HCT116 (cell line): ENCODE measurements at regions not wholly inside any gene's neighbourhood (a gene's known extent, or its start where the extent isn't known, plus 50 kb on each side); places are given as distances from the start of the nearest gene placed in this dataset.

Experiments
- ATAC-seq: fragments of 200-7000 bp; cut with Tn5 transposase; 2 replicates; pipeline ENCODE4 v1.9.1; 2020; ENCODE audit warnings: mild to moderate bottlenecking, moderate library complexity
- BruUV-seq: library from RNA; stranded (reverse); fragments of 400-500 nt; replicated peaks from 2 replicates; lab custom pipeline; 2021; lab: Mats Ljungman, UMichigan
- CTCF ChIA-PET: fragments of 300-600 bp; sonication (Branson Sonifier 250); formaldehyde crosslinking; loops from one replicate; lab custom pipeline; 2021; ENCODE audit warnings: antibody characterized with exemption; lab: Charles Lee
- POLR2A ChIA-PET: fragments of 300-600, 350-600 bp; sonication (Branson Sonifier 250); formaldehyde crosslinking; loops from one replicate; lab custom pipeline; 2021; ENCODE audit warnings: antibody characterized with exemption; lab: Charles Lee
- RAD21 ChIA-PET, 2 experiments: fragments of 300-600 bp; sonication (Branson Sonifier 250); formaldehyde crosslinking; loops; one replicate each; lab custom pipeline; 2023; ENCODE audit warnings: low total read pairs in 2 of 2; ENCODE audit not compliant: uncharacterized antibody in 2 of 2, unreplicated experiment in 2 of 2, low non-redundant PET in 1 of 2; lab: Charles Lee
- DNase-seq: peaks from one replicate; pipeline ENCODE4 v3.0.0-alpha.2; 2010; ENCODE audit warnings: low read depth, low spot score
- H2AFZ ChIP-seq: fragments of 200-600 bp; shearing (Covaris generic), sonication (generic); 2 replicates; pipeline ENCODE4 v1.6.1; 2017; ENCODE audit warnings: low read depth, mixed run types, mixed read lengths, antibody characterized with exemption, low read length; ENCODE audit not compliant: poor library complexity, severe bottlenecking
- H3K27ac ChIP-seq: 2 replicates; pipeline ENCODE4 v1.5.1; 2012; ENCODE audit warnings: low read depth, low read length
- H3K27me3 ChIP-seq: fragments of 200-600 bp; sonication (generic); 2 replicates; pipeline ENCODE4 v1.6.1; 2016; ENCODE audit warnings: mixed run types, low read length, mixed read lengths; ENCODE audit not compliant: insufficient read depth
- H3K36me3 ChIP-seq, 2 experiments: fragments of 200-500 bp in 1 of 2; fragments of 200-600 bp in 1 of 2; sonication (Bioruptor generic) in 1 of 2; sonication (generic) in 1 of 2; 2 replicates each; pipeline versions ENCODE4 v1.5.1 to v1.6.1; 2014 to 2016; ENCODE audit warnings: low read length in 2 of 2, inconsistent platforms in 1 of 2, mixed read lengths in 1 of 2, mixed run types in 1 of 2; ENCODE audit not compliant: insufficient read depth in 2 of 2, control insufficient read depth in 1 of 2
- H3K4me1 ChIP-seq, 2 experiments: fragments of 200-600 bp in 1 of 2; sonication (generic) in 1 of 2; 2 replicates each; pipeline versions ENCODE4 v1.5.1 to v1.6.1; 2012 to 2017; ENCODE audit warnings: low read length in 2 of 2, inconsistent platforms in 1 of 2, mild to moderate bottlenecking in 1 of 2, mixed read lengths in 1 of 2, mixed run types in 1 of 2, moderate library complexity in 1 of 2; ENCODE audit not compliant: insufficient read depth in 2 of 2, control insufficient read depth in 1 of 2
- H3K4me2 ChIP-seq: fragments of 200-600 bp; sonication (generic); 2 replicates; pipeline ENCODE4 v1.6.1; 2017; ENCODE audit warnings: mixed run types, low read length, mixed read lengths
- H3K4me3 ChIP-seq, 2 experiments: fragments of 200-600 bp in 1 of 2; sonication (generic) in 1 of 2; replicated peaks in 1 of 2; 2 replicates each; pipeline ENCODE4 v1.5.1; 2011 to 2016; ENCODE audit warnings: low read length in 2 of 2, control low read depth in 1 of 2, low read depth in 1 of 2, mild to moderate bottlenecking in 1 of 2, mixed read lengths in 1 of 2, mixed run types in 1 of 2
- H3K79me2 ChIP-seq: fragments of 200-600 bp; sonication (generic); 2 replicates; pipeline ENCODE4 v1.6.1; 2017; ENCODE audit warnings: mild to moderate bottlenecking, mixed run types, low read length, moderate library complexity, mixed read lengths; ENCODE audit not compliant: insufficient read depth
- H3K9ac ChIP-seq: fragments of 200-600 bp; sonication (generic); 2 replicates; pipeline ENCODE4 v1.6.1; 2016; ENCODE audit warnings: low read length, mixed read lengths
- H3K9me2 ChIP-seq: fragments of 200-600 bp; sonication (generic), shearing (Covaris generic); 2 replicates; pipeline ENCODE4 v1.6.1; 2017; ENCODE audit warnings: mixed run types, mild to moderate bottlenecking, moderate library complexity; ENCODE audit not compliant: insufficient read depth
- H3K9me3 ChIP-seq, 2 experiments: fragments of 200-500 bp in 1 of 2; fragments of 200-600 bp in 1 of 2; sonication (Bioruptor generic) in 1 of 2; sonication (generic) in 1 of 2; 2 replicates each; pipeline ENCODE4 v1.6.1; 2014 to 2017; ENCODE audit warnings: low read length in 2 of 2, mixed read lengths in 2 of 2, inconsistent platforms in 1 of 2, low read depth in 1 of 2, mild to moderate bottlenecking in 1 of 2, mixed run types in 1 of 2, moderate library complexity in 1 of 2; ENCODE audit not compliant: control insufficient read depth in 1 of 2, insufficient read depth in 1 of 2
- H4K20me1 ChIP-seq: fragments of 200-600 bp; sonication (generic), shearing (Covaris generic); 2 replicates; pipeline ENCODE4 v1.6.1; 2017; ENCODE audit warnings: mixed run types, mild to moderate bottlenecking, moderate library complexity; ENCODE audit not compliant: insufficient read depth
- ATF3 ChIP-seq: IDR thresholded peaks from 2 replicates; pipeline ENCODE4 v1.6.1; 2012
- CBX3 ChIP-seq: IDR thresholded peaks from 2 replicates; pipeline ENCODE4 v1.6.1; 2012; ENCODE audit warnings: low read depth
- CEBPB ChIP-seq: IDR thresholded peaks from 2 replicates; pipeline ENCODE4 v1.6.1; 2012; ENCODE audit warnings: low read depth
- CTCF ChIP-seq, 3 experiments: fragments of 200-600 bp in 1 of 3; sonication (generic) in 1 of 3; IDR thresholded peaks in 2 of 3; conservative IDR thresholded peaks in 1 of 3; 2 replicates each; pipeline ENCODE4 v1.5.1; 2012 to 2017; ENCODE audit warnings: low read depth in 2 of 3, low read length in 2 of 3, antibody characterized with exemption in 1 of 3, borderline replicate concordance in 1 of 3, control low read depth in 1 of 3, mild to moderate bottlenecking in 1 of 3, mixed read lengths in 1 of 3, mixed run types in 1 of 3, moderate library complexity in 1 of 3; ENCODE audit not compliant: insufficient read depth in 1 of 3
- EGR1 ChIP-seq: IDR thresholded peaks from 2 replicates; pipeline ENCODE4 v1.6.1; 2012; ENCODE audit warnings: low read depth
- ELF1 ChIP-seq: IDR thresholded peaks from 2 replicates; pipeline ENCODE4 v1.6.1; 2012; ENCODE audit warnings: low read depth, borderline replicate concordance
- EZH2 ChIP-seq: fragments of 200-600 bp; sonication (generic); IDR thresholded peaks from 2 replicates; pipeline ENCODE4 v1.6.1; 2017; ENCODE audit warnings: antibody characterized with exemption, mixed run types
- POLR2A ChIP-seq: IDR thresholded peaks from 2 replicates; pipeline ENCODE4 v1.7.0; 2011; ENCODE audit warnings: borderline replicate concordance; ENCODE audit not compliant: insufficient read depth, insufficient read length; ENCODE audit errors: extremely low read depth
- RAD21 ChIP-seq: IDR thresholded peaks from 2 replicates; pipeline ENCODE4 v1.6.1; 2012; ENCODE audit warnings: low read depth, mild to moderate bottlenecking
- SP1 ChIP-seq: IDR thresholded peaks from 2 replicates; pipeline ENCODE4 v1.6.1; 2012; ENCODE audit warnings: low read depth
- SRF ChIP-seq: IDR thresholded peaks from 2 replicates; pipeline ENCODE4 v1.6.1; 2012; ENCODE audit warnings: low read depth
- TCF7L2 ChIP-seq: IDR thresholded peaks from 2 replicates; pipeline ENCODE4 v1.7.0; 2011; ENCODE audit warnings: borderline replicate concordance, inconsistent platforms; ENCODE audit not compliant: insufficient read depth, insufficient read length; ENCODE audit errors: extremely low read depth
- YY1 ChIP-seq: IDR thresholded peaks from 2 replicates; pipeline ENCODE4 v1.6.1; 2011; ENCODE audit warnings: low read length, low read depth, moderate library complexity, mild to moderate bottlenecking; ENCODE audit not compliant: insufficient replicate concordance; ENCODE audit errors: extremely low read depth
- ZBTB33 ChIP-seq: IDR thresholded peaks from 2 replicates; pipeline ENCODE4 v1.6.1; 2011; ENCODE audit warnings: mild to moderate bottlenecking, low read length, moderate library complexity; ENCODE audit not compliant: insufficient replicate concordance; ENCODE audit errors: extremely low read depth
- ZFX ChIP-seq: fragments of 450-650 bp; IDR thresholded peaks from 2 replicates; pipeline ENCODE4 v1.6.1; 2017
- intact Hi-C: fragments of 100-400 bp; cut with micrococcal nuclease; formaldehyde crosslinking; loops from 2 replicates; pipeline ENCODE4 v1.10.0; 2022
- TF ChIP-seq, protein P1 (sequence below): IDR thresholded peaks from 2 replicates; pipeline ENCODE4 v1.6.1; 2012

DNA sequence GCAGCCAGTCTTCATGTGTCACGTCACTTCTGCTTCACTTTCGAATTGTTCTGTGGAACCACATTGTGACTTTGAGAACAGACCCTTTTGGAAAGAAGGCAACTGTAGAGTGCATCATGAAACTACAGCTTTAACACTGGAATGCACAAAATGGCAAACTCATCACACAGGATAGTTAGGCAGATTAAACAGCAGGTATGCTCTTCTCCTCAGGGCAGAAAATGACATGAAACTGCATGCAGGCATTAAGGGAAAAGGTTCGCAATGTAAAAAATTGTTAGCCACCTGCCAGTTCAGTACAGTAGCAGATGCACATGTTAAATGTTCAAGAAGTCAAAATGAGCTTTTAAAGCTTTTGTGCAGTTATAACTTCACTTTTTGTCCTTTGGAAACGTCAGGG, 864.6 kb upstream of the IGFBP7 start (continued):
- TF ChIP-seq CTCF (IDR thresholded peaks at IDR 0.05 in 2 of 3, conservative IDR thresholded peaks at IDR 0.05 in 1 of 3; ENCODE audit: borderline replicate concordance in 1 of 3, insufficient read depth in 1 of 3, low read depth in 2 of 3, low read length in 2 of 3), result no peak
- no peak for TF ChIP-seq RAD21

DNA sequence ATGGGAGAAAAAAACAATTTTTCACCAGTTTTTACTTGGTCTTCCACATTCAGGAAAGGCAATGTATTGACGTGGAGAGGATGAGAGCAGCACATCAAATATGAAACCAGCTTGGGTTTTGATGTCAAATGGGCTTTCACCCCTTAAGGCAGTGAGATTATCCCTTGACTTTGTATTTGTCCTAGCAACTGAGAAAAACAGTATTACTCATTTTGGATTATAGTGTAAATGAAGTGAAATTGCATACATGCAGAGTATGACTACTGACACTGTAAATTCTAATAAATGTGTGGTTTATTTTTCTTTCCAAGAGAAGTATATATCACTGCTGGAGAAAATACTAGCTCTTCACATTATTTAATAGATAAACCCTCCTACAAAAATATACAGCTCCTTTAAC, 863.6 kb upstream of the IGFBP7 start:
- Histone ChIP-seq H3K4me1 (no peaks in the 10 kb centered on the region), H3K79me2 (no peaks in the 10 kb centered on the region), H3K27ac (no peak overlapping the region), H3K9ac (no peak overlapping the region), H3K36me3 (no peaks in the 10 kb centered on the region), H3K9me3 (peaks cover 0 to 8% of the 10 kb centered on the region in 2 experiments; a peak in 1 of 4 replicates), H3K27me3 (no peaks in the 10 kb centered on the region), H3K4me2 (no peak overlapping the region), H2AFZ (no peak overlapping the region), H3K9me2 (no peaks in the 10 kb centered on the region), H3K4me3 (no peak overlapping the region), H4K20me1 (no peaks in the 10 kb centered on the region)
- BruUV-seq, result no TSS peak
- ChIA-PET POLR2A (no interaction called here), CTCF (no interaction called here), RAD21 (no interaction called here)
- DNase-seq, result no peak
- intact Hi-C loops, result no loop called here
- TF ChIP-seq, protein P1, sequence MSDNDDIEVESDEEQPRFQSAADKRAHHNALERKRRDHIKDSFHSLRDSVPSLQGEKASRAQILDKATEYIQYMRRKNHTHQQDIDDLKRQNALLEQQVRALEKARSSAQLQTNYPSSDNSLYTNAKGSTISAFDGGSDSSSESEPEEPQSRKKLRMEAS, result no peak
- no peak for ATAC-seq

GRCh38 chr4:57971261-57971660, 861.1 kb upstream of the IGFBP7 start:
- intact Hi-C loops, result no loop called here
- no peaks in the 10 kb centered on the region for H4K20me1 ChIP-seq
- BruUV-seq, result no TSS peak
- TF ChIP-seq EGR1 (no peak), ELF1 (no peak), ZFX (no peak), RAD21 (no peak), CEBPB (no peak), POLR2A (no peak), CBX3 (no peak), TCF7L2 (no peak), SP1 (no peak), SRF (no peak), ATF3 (no peak), ZBTB33 (no peak), YY1 (no peak), EZH2 (no peak)
- TF ChIP-seq, protein P1, result no peak

More at GRCh38 chr4:57971261-57971660, 861.1 kb upstream of the IGFBP7 start:
- Histone ChIP-seq H3K27ac (no peak overlapping the region), H3K4me3 (no peak overlapping the region), H3K4me1 (no peaks in the 10 kb centered on the region), H3K27me3 (no peaks in the 10 kb centered on the region), H3K4me2 (no peak overlapping the region), H3K9me2 (no peaks in the 10 kb centered on the region), H3K9me3 (peaks cover 0 to 8% of the 10 kb centered on the region in 2 experiments; a peak in 1 of 4 replicates), H3K9ac (no peak overlapping the region), H3K36me3 (no peaks in the 10 kb centered on the region), H3K79me2 (no peaks in the 10 kb centered on the region), H2AFZ (no peak overlapping the region)
- ChIA-PET POLR2A (no interaction called here), RAD21 (no interaction called here), CTCF (no interaction called here)
- no peak for DNase-seq
- ATAC-seq, result no peak
